B cell (primary cell): ENCODE measurements at regions not wholly inside any gene's neighbourhood (a gene's known extent, or its start where the extent isn't known, plus 50 kb on each side); places are given as distances from the start of the nearest gene placed in this dataset.
A peak's percentile ranks its signal among the peaks of the same experiment; 100 is the strongest.

Source experiments
- ATAC-seq: fragments of 200-7000 bp; cut with Tn5 transposase; one replicate; pipeline ENCODE4 v1.10.0; 2021; ENCODE audit warnings: low read depth, mild to moderate bottlenecking, moderate number of reproducible peaks, moderate library complexity
- CTCF ChIA-PET: fragments of 350-600 bp; sonication (Branson Sonifier 250); formaldehyde crosslinking; loops from one replicate; lab custom pipeline; 2021; ENCODE audit warnings: antibody characterized with exemption, inconsistent platforms; lab: Charles Lee
- POLR2A ChIA-PET: fragments of 350-600 bp; sonication (Branson Sonifier 250); formaldehyde crosslinking; loops from one replicate; lab custom pipeline; 2021; ENCODE audit warnings: antibody characterized with exemption; lab: Charles Lee
- DNase-seq: peaks from one replicate; pipeline ENCODE4 v3.0.0; 2013
- H2AFZ ChIP-seq: 2 replicates; pipeline ENCODE4 v1.6.1; 2012; ENCODE audit warnings: mild to moderate bottlenecking, low read depth, low read length; ENCODE audit not compliant: insufficient read depth, poor library complexity, severe bottlenecking
- H3K27ac ChIP-seq, 2 donors: 1 replicate in 1 of 2; 2 replicates in 1 of 2; pipeline ENCODE4 v1.5.1; 2012 to 2013; ENCODE audit warnings: low read length in 2 of 2, mild to moderate bottlenecking in 2 of 2, moderate library complexity in 1 of 2
- H3K27me3 ChIP-seq, 4 experiments: fragments of 200-600 bp in 1 of 4; sonication (generic) in 1 of 4; replicated peaks in 1 of 4; 1 replicate in 2 of 4; 2 replicates in 2 of 4; pipeline versions ENCODE4 v1.6.1 to v1.7.0; 2013 to 2016; ENCODE audit warnings: low read length in 3 of 4, mild to moderate bottlenecking in 2 of 4, mixed read lengths in 1 of 4, moderate library complexity in 1 of 4; ENCODE audit not compliant: insufficient read depth in 4 of 4, control insufficient read depth in 3 of 4; ENCODE audit errors: control extremely low read depth in 1 of 4
- H3K36me3 ChIP-seq, 2 experiments: replicated peaks in 1 of 2; 1 replicate in 1 of 2; 2 replicates in 1 of 2; pipeline versions ENCODE4 v1.6.1 to v1.7.1; 2013; ENCODE audit warnings: low read length in 1 of 2; ENCODE audit not compliant: insufficient read depth in 2 of 2, control insufficient read depth in 1 of 2; ENCODE audit errors: control extremely low read depth in 1 of 2, extremely low read depth in 1 of 2
- H3K4me1 ChIP-seq, 2 donors: fragments of 200-600 bp in 1 of 2; sonication (generic) in 1 of 2; 1 replicate in 1 of 2; 2 replicates in 1 of 2; pipeline versions ENCODE4 v1.5.1 to v1.6.1; 2013 to 2017; ENCODE audit warnings: low read length in 2 of 2; ENCODE audit not compliant: control insufficient read depth in 2 of 2, insufficient read depth in 2 of 2
- H3K4me2 ChIP-seq: replicated peaks from 2 replicates; pipeline ENCODE3; 2012; ENCODE audit warnings: mild to moderate bottlenecking, low read depth, low read length; ENCODE audit not compliant: poor library complexity, severe bottlenecking
- H3K4me3 ChIP-seq, 5 experiments: fragments of 200-600 bp in 1 of 5; sonication (generic) in 1 of 5; 1 replicate in 3 of 5; 2 replicates in 2 of 5; pipeline versions ENCODE4 v1.5.1 to v1.7.0; 2011 to 2016; ENCODE audit warnings: low read length in 4 of 5, mild to moderate bottlenecking in 4 of 5, low read depth in 2 of 5, control low read depth in 1 of 5, moderate library complexity in 1 of 5; ENCODE audit not compliant: insufficient read depth in 1 of 5; ENCODE audit errors: control extremely low read depth in 1 of 5, extremely low read depth in 1 of 5
- H3K79me2 ChIP-seq: fragments of 200-600 bp; sonication (generic); one replicate; pipeline ENCODE4 v1.6.0; 2016; ENCODE audit warnings: low read length; ENCODE audit not compliant: control insufficient read depth, insufficient read depth
- H3K9ac ChIP-seq: fragments of 200-600 bp; sonication (generic); 2 replicates; pipeline ENCODE4 v1.6.1; 2017; ENCODE audit warnings: mild to moderate bottlenecking, low read length, moderate library complexity
- H3K9me3 ChIP-seq, 3 donors: one replicate each; pipeline versions ENCODE4 v1.6.1 to v1.7.1; 2013; ENCODE audit warnings: low read length in 2 of 3; ENCODE audit not compliant: control insufficient read depth in 2 of 3, insufficient read depth in 1 of 3; ENCODE audit errors: control extremely low read depth in 1 of 3
- H4K20me1 ChIP-seq: 2 replicates; pipeline ENCODE4 v1.6.0; 2012; ENCODE audit warnings: mild to moderate bottlenecking, low read length; ENCODE audit not compliant: insufficient read depth, control insufficient read depth, poor library complexity, severe bottlenecking
- H3K27ac Mint-ChIP-seq: one replicate; pipeline ENCODE4 v1.8.0; 2021; ENCODE audit warnings: mixed read lengths
- H3K27me3 Mint-ChIP-seq: one replicate; pipeline ENCODE4 v1.8.0; 2021; ENCODE audit warnings: mixed read lengths
- H3K4me1 Mint-ChIP-seq: one replicate; pipeline ENCODE4 v1.8.0; 2021; ENCODE audit warnings: mixed read lengths
- H3K4me3 Mint-ChIP-seq: one replicate; pipeline ENCODE4 v1.8.0; 2021; ENCODE audit warnings: mixed read lengths
- H3K9me3 Mint-ChIP-seq: one replicate; pipeline ENCODE4 v1.8.0; 2022; ENCODE audit warnings: mixed read lengths; ENCODE audit not compliant: insufficient read depth
- EZH2 ChIP-seq: IDR thresholded peaks from 2 replicates; pipeline ENCODE4 v1.6.1; 2012; ENCODE audit warnings: borderline replicate concordance, low read depth, mild to moderate bottlenecking, moderate library complexity, low read length; ENCODE audit not compliant: insufficient read depth, poor library complexity, severe bottlenecking
- WGBS: methylation state at CpG from one replicate; pipeline ENCODE4 v1.1.5; 2013; ENCODE audit warnings: missing lambda C conversion rate; ENCODE audit not compliant: insufficient coverage; 5-methylcytosine and 5-hydroxymethylcytosine counted together
- intact Hi-C: fragments of 100-400 bp; cut with micrococcal nuclease; formaldehyde crosslinking; loops from one replicate; pipeline ENCODE4 v1.10.0; 2022
- TF ChIP-seq, protein P1 (sequence below): fragments of 200-600 bp; IDR thresholded peaks from one replicate; pipeline ENCODE4 v1.8.0; 2022; ENCODE audit warnings: antibody characterized with exemption, mild to moderate bottlenecking

DNA sequence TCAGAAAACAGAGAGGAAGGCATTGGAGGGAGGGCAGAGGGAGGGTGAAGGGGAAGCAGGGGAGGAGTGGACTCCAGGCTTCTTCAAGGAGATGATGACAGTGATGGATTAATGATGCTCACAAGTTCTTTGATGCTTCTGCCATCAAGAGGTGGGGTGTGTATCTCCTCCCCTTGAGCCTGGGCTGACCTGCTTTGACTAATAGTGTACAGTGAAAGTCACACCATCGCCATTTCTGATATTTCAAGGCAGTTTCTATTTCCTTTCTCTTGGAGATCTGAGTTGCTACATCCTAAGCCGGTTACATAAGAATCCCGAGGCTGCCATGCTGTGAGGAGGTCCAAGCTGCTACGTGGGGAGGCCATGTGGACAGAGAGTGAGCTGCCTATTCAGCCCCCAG, 312.5 kb downstream of the MAF start:
- Mint-ChIP-seq H3K4me3 (no peak overlapping the region), H3K27ac (no peak overlapping the region), H3K4me1 (peaks cover 30% of the 10 kb centered on the region), H3K9me3 (no peaks in the 10 kb centered on the region), H3K27me3 (peaks cover 61% of the 10 kb centered on the region)
- no peak overlapping the region for H2AFZ ChIP-seq
- 67% methylated on average over 1 of the region's 4 CpGs for WGBS
- H3K4me1 ChIP-seq, result peaks cover 29 to 33% of the 10 kb centered on the region in 2 donors
- no peaks in the 10 kb centered on the region for H3K36me3 ChIP-seq
- ChIA-PET POLR2A (no interaction called here), CTCF (no interaction called here)
- no peak overlapping the region for H3K4me3 ChIP-seq
- no peak overlapping the region for H3K27ac ChIP-seq
- H3K4me2 ChIP-seq, result no peak overlapping the region
- intact Hi-C loops, result no loop called here
- H3K9me3 ChIP-seq, result no peaks in the 10 kb centered on the region
- ATAC-seq (no peak), DNase-seq (no peak)
- H4K20me1 ChIP-seq, result no peaks in the 10 kb centered on the region
- TF ChIP-seq, protein P1, sequence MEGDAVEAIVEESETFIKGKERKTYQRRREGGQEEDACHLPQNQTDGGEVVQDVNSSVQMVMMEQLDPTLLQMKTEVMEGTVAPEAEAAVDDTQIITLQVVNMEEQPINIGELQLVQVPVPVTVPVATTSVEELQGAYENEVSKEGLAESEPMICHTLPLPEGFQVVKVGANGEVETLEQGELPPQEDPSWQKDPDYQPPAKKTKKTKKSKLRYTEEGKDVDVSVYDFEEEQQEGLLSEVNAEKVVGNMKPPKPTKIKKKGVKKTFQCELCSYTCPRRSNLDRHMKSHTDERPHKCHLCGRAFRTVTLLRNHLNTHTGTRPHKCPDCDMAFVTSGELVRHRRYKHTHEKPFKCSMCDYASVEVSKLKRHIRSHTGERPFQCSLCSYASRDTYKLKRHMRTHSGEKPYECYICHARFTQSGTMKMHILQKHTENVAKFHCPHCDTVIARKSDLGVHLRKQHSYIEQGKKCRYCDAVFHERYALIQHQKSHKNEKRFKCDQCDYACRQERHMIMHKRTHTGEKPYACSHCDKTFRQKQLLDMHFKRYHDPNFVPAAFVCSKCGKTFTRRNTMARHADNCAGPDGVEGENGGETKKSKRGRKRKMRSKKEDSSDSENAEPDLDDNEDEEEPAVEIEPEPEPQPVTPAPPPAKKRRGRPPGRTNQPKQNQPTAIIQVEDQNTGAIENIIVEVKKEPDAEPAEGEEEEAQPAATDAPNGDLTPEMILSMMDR, result no peak
- no peak for TF ChIP-seq EZH2
- no peak overlapping the region for H3K9ac ChIP-seq
- peaks cover 0 to 59% (median 19%) of the 10 kb centered on the region in 4 experiments for H3K27me3 ChIP-seq
- no peaks in the 10 kb centered on the region for H3K79me2 ChIP-seq

DNA sequence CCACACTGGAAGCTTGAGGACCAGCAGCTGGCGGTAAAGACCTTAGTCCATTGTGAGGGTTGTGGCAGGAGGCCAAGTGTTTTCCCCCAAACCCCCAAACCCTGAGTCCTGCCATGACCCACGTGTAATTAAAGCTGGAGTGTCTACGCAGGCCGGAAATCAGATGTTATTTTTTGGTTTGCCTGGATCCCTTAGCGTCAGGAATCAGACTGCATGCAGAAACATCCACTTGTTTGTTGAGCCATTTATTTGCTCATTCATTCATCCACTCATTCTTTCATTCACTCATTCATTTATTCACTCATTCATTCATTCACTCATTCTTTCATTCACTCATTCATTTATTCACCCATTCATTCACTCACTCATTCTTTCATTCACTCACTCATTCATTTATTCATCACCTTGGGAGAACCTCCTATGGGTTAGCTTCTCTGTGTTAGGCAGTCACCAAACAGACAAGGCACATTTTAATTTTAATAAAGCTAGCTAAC, 313.1 kb downstream of the MAF start:
- no peak overlapping the region for H3K27ac ChIP-seq
- POLR2A ChIA-PET, result no interaction called here
- no peaks in the 10 kb centered on the region for H4K20me1 ChIP-seq
- H3K4me1 ChIP-seq, result peaks cover 31 to 33% of the 10 kb centered on the region in 2 donors
- Mint-ChIP-seq H3K4me1 (peaks cover 33% of the 10 kb centered on the region), H3K27ac (no peak overlapping the region), H3K27me3 (peaks cover 58% of the 10 kb centered on the region), H3K4me3 (peak overlapping the region; percentile 52), H3K9me3 (no peaks in the 10 kb centered on the region)
- no peak for DNase-seq
- H3K27me3 ChIP-seq, result peaks cover 0 to 59% (median 19%) of the 10 kb centered on the region in 4 experiments
- H3K9me3 ChIP-seq, result no peaks in the 10 kb centered on the region
- no peak overlapping the region for H3K4me3 ChIP-seq
- no peaks in the 10 kb centered on the region for H3K36me3 ChIP-seq
- no peak for TF ChIP-seq EZH2
- TF ChIP-seq, protein P1, result no peak
- no peaks in the 10 kb centered on the region for H3K79me2 ChIP-seq
- CTCF ChIA-PET, result no interaction called here
- no peak overlapping the region for H2AFZ ChIP-seq
- intact Hi-C loops, result no loop called here
- no peak overlapping the region for H3K9ac ChIP-seq
- H3K4me2 ChIP-seq, result peak overlapping the region; percentile 58
- no peak for ATAC-seq
- 4% methylated on average over 4 of the region's 5 CpGs for WGBS
